ENCODE measurements at regions not wholly inside any gene's neighbourhood (a gene's known extent, or its start where the extent isn't known, plus 50 kb on each side); places are given as distances from the start of the nearest gene placed in this dataset.

- DNase-seq = no peak
Measured at GRCh38 chr11:92484570-92484969, 260.0 kb downstream of the FAT3 start.

GRCh38 chr11:92489826-92490399 lies 265.3 kb downstream of the FAT3 start:
- no peak for DNase-seq

GRCh38 chr11:92492372-92492771 lies 267.8 kb downstream of the FAT3 start:
- DNase-seq = no peak

GRCh38 chr11:92495107-92495793 lies 270.6 kb downstream of the FAT3 start:
- no peak for DNase-seq

- no peak for DNase-seq
Measured at GRCh38 chr11:92500453-92500852, 275.8 kb downstream of the FAT3 start.

- DNase-seq = no peak
Measured at GRCh38 chr11:92501066-92501739, 276.6 kb downstream of the FAT3 start.

- DNase-seq = no peak
Measured at GRCh38 chr11:92504004-92504403, 279.4 kb downstream of the FAT3 start.

- no peak for DNase-seq
Measured at GRCh38 chr11:92504534-92504933, 279.9 kb downstream of the FAT3 start.

GRCh38 chr11:92505689-92506088 lies 281.1 kb downstream of the FAT3 start:
- DNase-seq = no peak

- DNase-seq = no peak
Measured at GRCh38 chr11:92506809-92507336, 282.3 kb downstream of the FAT3 start.

GRCh38 chr11:92510591-92510990 lies 286.0 kb downstream of the FAT3 start:
- no peak for DNase-seq

- no peak for DNase-seq
Measured at GRCh38 chr11:92511522-92512203, 287.0 kb downstream of the FAT3 start.

GRCh38 chr11:92512204-92512569 lies 287.6 kb downstream of the FAT3 start:
- no peak for DNase-seq

- DNase-seq = no peak
Measured at GRCh38 chr11:92523611-92524010, 299.0 kb downstream of the FAT3 start.

- no peak for DNase-seq
Measured at GRCh38 chr11:92524542-92524941, 299.9 kb downstream of the FAT3 start.

GRCh38 chr11:92527467-92527866 lies 302.8 kb downstream of the FAT3 start:
- DNase-seq = no peak

- no peak for DNase-seq
Measured at GRCh38 chr11:92528001-92528400, 303.4 kb downstream of the FAT3 start.

- no peak for DNase-seq
Measured at GRCh38 chr11:92531065-92531739, 306.6 kb downstream of the FAT3 start.

- no peak for DNase-seq
Measured at GRCh38 chr11:92533657-92534335, 309.2 kb downstream of the FAT3 start.

- no peak for DNase-seq
Measured at GRCh38 chr11:92536883-92537282, 312.3 kb downstream of the FAT3 start.

GRCh38 chr11:92540096-92540495 lies 315.5 kb downstream of the FAT3 start:
- DNase-seq = no peak

- no peak for DNase-seq
Measured at GRCh38 chr11:92545906-92546471, 321.4 kb downstream of the FAT3 start.
